ENCODE measurements at regions not wholly inside any gene's neighbourhood (a gene's known extent, or its start where the extent isn't known, plus 50 kb on each side); places are given as distances from the start of the nearest gene placed in this dataset.
"Not testable (repeated sequence)": the region's sequence is repeated elsewhere in the genome, so short reads cannot be mapped to it uniquely, and the experiment has no call there.

- TF ChIP-seq, protein P1, sequence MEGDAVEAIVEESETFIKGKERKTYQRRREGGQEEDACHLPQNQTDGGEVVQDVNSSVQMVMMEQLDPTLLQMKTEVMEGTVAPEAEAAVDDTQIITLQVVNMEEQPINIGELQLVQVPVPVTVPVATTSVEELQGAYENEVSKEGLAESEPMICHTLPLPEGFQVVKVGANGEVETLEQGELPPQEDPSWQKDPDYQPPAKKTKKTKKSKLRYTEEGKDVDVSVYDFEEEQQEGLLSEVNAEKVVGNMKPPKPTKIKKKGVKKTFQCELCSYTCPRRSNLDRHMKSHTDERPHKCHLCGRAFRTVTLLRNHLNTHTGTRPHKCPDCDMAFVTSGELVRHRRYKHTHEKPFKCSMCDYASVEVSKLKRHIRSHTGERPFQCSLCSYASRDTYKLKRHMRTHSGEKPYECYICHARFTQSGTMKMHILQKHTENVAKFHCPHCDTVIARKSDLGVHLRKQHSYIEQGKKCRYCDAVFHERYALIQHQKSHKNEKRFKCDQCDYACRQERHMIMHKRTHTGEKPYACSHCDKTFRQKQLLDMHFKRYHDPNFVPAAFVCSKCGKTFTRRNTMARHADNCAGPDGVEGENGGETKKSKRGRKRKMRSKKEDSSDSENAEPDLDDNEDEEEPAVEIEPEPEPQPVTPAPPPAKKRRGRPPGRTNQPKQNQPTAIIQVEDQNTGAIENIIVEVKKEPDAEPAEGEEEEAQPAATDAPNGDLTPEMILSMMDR (IDR thresholded peaks at IDR 0.05): not testable (repeated sequence)
- not testable (repeated sequence) for TF ChIP-seq POLR2A (IDR thresholded peaks at IDR 0.05)
These were observed 703.4 kb upstream of the TPTE start for GRCh38 chr21:9817841-9818441.

Data from stomach (tissue), 4 donors.